Astrocyte of the hippocampus (primary cell): ENCODE measurements at regions not wholly inside any gene's neighbourhood (a gene's known extent, or its start where the extent isn't known, plus 50 kb on each side); places are given as distances from the start of the nearest gene placed in this dataset.
A peak's percentile ranks its signal among the peaks of the same experiment; 100 is the strongest.

ENCODE experiments used
- DNase-seq: peaks from one replicate; pipeline ENCODE4 v3.0.0; 2011; ENCODE audit warnings: low read depth, low spot score

- no peak for DNase-seq
Measured at GRCh38 chr9:35540315-35540714, 50.4 kb downstream of the RUSC2 start.

- no peak for DNase-seq
Measured at GRCh38 chr9:35546853-35547252, 56.9 kb downstream of the RUSC2 start.

- no peak for DNase-seq
Measured at GRCh38 chr9:35547889-35548418, 57.1 kb upstream of the TESK1 start.

DNA sequence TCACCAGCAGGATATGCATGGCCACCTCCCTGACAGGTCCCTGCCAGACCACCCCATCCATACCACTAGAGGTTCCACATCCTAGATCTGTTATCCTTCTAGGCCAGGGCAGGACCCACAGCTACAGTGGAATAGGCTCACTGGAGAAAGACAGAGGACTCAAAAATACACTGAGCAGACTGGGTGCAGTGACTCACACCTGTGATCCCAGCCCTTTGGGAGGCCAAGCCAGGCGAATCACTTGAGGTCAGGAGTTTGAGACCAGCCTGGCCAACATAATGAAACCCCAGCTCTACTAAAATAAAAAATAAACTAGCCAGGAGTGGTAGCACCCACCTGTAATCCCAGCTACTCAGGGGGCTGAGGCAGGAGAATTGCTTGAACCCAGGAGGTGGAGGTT is 56.5 kb upstream of the TESK1 start:
- DNase-seq = no peak

GRCh38 chr9:35549441-35549840 is 55.6 kb upstream of the TESK1 start:
- no peak for DNase-seq

DNA sequence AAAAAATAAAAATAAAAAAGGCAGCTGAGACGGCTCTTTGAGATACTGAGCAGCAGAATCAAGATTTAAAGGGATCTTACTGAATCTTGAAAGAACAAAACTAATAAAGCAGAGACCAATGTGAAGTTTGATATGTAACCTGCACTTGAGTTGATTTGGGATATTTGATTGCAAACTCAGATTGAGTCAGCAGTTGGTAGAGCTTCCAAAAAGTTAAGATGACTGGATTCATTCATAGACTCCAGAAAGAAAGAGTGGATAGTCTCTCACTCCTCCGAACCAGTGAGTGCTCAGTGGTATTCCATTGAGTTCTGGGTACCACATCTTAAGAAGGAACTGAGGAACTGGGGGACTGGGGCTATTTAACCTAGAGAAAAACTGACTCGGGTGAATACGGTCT is 52.7 kb upstream of the TESK1 start:
- DNase-seq = no peak

DNA sequence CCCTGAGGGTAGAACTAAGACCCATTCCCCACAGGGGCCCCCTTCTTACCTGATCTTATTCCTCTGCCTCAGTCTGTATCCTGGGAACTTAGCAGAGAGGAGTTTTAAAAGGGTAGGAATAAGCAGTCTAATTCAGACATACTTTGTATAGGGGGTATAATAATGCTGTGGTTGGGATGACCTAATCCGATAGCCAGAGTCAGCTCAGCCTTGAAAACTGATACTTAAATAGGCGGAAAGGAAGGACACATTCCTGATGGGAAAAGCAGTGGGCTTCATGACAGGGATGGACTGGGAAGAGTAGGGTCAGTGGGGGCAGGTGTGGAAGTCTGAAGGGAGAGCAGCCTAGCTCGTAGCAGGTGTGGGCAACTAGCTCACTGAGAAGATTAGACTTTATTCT is 52.2 kb upstream of the TESK1 start:
- DNase-seq = no peak

GRCh38 chr9:35553670-35554543 is 51.2 kb upstream of the TESK1 start:
- DNase-seq = peak; percentile 87

DNA sequence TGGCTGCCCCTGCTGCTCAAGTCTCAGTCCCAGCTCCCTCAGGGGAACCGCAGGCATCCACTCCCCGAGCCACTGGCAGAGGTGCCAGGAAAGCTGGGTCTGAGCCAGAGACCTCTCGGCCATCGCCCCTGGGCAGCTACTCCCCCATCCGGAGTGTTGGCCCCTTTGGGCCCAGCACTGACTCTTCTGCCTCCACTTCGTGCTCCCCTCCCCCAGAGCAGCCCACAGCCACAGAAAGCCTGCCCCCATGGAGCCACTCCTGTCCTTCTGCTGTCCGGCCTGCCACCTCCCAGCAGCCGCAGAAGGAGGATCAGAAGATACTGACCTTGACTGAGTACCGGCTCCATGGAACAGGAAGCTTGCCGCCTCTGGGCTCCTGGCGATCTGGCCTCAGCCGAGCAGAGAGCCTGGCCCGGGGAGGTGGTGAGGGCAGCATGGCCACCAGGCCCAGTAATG is 49.8 kb upstream of the TESK1 start:
- DNase-seq = no peak
